Thyroid gland (tissue), 4 donors: ENCODE measurements at regions not wholly inside any gene's neighbourhood (a gene's known extent, or its start where the extent isn't known, plus 50 kb on each side); places are given as distances from the start of the nearest gene placed in this dataset.

ENCODE experiments used
- POLR2A ChIP-seq, 2 donors: fragments of 450-650 bp; IDR thresholded peaks; one replicate each; pipeline ENCODE4 v1.6.1; 2017; ENCODE audit warnings: antibody characterized with exemption in 2 of 2, mild to moderate bottlenecking in 2 of 2, moderate library complexity in 1 of 2
- TF ChIP-seq, protein P1 (sequence below), 6 experiments: fragments of 200-600 bp in 3 of 6; fragments of 450-650 bp in 3 of 6; sonication (generic) in 3 of 6; IDR thresholded peaks; one replicate each; pipeline ENCODE4 v1.5.1; 2016 to 2019; ENCODE audit warnings: antibody characterized with exemption in 6 of 6, mild to moderate bottlenecking in 2 of 6, inconsistent platforms in 1 of 6, moderate library complexity in 1 of 6

- TF ChIP-seq POLR2A (IDR thresholded peaks at IDR 0.05) = no peak
- TF ChIP-seq, protein P1, sequence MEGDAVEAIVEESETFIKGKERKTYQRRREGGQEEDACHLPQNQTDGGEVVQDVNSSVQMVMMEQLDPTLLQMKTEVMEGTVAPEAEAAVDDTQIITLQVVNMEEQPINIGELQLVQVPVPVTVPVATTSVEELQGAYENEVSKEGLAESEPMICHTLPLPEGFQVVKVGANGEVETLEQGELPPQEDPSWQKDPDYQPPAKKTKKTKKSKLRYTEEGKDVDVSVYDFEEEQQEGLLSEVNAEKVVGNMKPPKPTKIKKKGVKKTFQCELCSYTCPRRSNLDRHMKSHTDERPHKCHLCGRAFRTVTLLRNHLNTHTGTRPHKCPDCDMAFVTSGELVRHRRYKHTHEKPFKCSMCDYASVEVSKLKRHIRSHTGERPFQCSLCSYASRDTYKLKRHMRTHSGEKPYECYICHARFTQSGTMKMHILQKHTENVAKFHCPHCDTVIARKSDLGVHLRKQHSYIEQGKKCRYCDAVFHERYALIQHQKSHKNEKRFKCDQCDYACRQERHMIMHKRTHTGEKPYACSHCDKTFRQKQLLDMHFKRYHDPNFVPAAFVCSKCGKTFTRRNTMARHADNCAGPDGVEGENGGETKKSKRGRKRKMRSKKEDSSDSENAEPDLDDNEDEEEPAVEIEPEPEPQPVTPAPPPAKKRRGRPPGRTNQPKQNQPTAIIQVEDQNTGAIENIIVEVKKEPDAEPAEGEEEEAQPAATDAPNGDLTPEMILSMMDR (IDR thresholded peaks at IDR 0.05) = no peak
These were observed 194.6 kb upstream of the RBPJ start for GRCh38 chr4:26126143-26126718.
